Memory B cell (primary cell): ENCODE measurements at regions not wholly inside any gene's neighbourhood (a gene's known extent, or its start where the extent isn't known, plus 50 kb on each side); places are given as distances from the start of the nearest gene placed in this dataset.

ENCODE experiments used
- ATAC-seq: fragments of 150-1000 bp; cut with Tn5 transposase; 2 replicates; pipeline ENCODE4 v1.10.0; 2021; ENCODE audit warnings: low read depth, mild to moderate bottlenecking, moderate library complexity
- DNase-seq, 2 donors: peaks; one replicate each; pipeline ENCODE4 v3.0.0; 2022; ENCODE audit warnings: low spot score in 2 of 2
- H3K27ac Mint-ChIP-seq: one replicate; pipeline ENCODE4 v1.8.0; 2022; ENCODE audit warnings: mild to moderate bottlenecking, moderate library complexity, mixed read lengths
- H3K27me3 Mint-ChIP-seq: one replicate; pipeline ENCODE4 v1.8.0; 2022; ENCODE audit warnings: mixed read lengths
- H3K36me3 Mint-ChIP-seq: one replicate; pipeline ENCODE4 v1.8.0; 2022; ENCODE audit warnings: mild to moderate bottlenecking, mixed read lengths
- H3K4me1 Mint-ChIP-seq: one replicate; pipeline ENCODE4 v1.8.0; 2022; ENCODE audit warnings: mixed read lengths
- H3K4me3 Mint-ChIP-seq: one replicate; pipeline ENCODE4 v1.8.0; 2022; ENCODE audit warnings: mild to moderate bottlenecking, moderate library complexity, mixed read lengths
- H3K9me3 Mint-ChIP-seq: one replicate; pipeline ENCODE4 v1.8.0; 2022; ENCODE audit warnings: mixed read lengths

DNA sequence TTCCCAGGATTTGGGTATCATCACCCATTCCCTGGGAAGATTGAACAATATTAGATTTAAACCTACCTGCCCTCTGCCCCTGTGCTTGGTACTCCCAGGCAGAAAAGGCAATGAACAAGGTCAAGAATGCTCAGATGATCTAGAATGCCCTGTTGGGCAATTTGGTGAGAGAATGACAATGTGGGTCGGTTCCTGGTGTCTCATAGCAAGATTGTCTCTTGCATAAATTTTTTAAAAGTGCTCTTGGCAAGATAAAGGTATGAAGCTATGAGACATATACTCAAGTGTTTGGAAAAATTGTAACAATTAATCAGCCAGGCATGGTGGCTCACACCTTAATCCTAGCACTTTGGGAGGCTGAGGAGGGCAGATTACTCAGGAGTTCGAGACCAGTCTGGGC, 86.0 kb upstream of the OTX2 start:
- Mint-ChIP-seq H3K4me3 (no peak overlapping the region), H3K9me3 (peaks cover 1% of the 10 kb centered on the region), H3K36me3 (no peaks in the 10 kb centered on the region), H3K4me1 (peaks cover 4% of the 10 kb centered on the region), H3K27ac (no peak overlapping the region), H3K27me3 (peaks cover 5% of the 10 kb centered on the region)
- no peak for DNase-seq
- no peak for ATAC-seq

- no peak for DNase-seq
- peaks cover 5% of the 10 kb centered on the region for H3K27me3 Mint-ChIP-seq
- ATAC-seq: no peak
- H3K27ac Mint-ChIP-seq: no peak overlapping the region
- H3K36me3 Mint-ChIP-seq: no peaks in the 10 kb centered on the region
- peaks cover 4% of the 10 kb centered on the region for H3K4me1 Mint-ChIP-seq
- peaks cover 1% of the 10 kb centered on the region for H3K9me3 Mint-ChIP-seq
- H3K4me3 Mint-ChIP-seq: no peak overlapping the region
Measured at GRCh38 chr14:56895154-56895553, 84.9 kb upstream of the OTX2 start.

DNA sequence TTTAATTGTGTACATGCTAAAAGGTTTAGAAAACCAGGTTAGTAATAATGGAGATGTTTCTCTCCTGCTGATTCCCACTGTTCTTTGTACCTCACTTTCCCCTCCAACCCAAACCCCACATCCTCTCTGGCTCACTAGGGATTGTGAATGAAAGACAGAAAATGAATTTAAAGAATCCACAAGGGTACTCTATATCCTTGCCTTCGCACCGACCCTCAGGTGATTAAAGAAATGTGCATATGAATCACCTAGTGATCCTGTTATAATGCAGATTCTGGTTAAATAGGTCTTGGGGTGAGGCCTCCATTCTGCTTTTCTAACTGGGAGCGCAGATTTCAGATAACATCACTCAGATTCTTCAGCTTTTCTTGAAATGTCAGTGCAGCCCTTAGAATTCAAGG, 84.3 kb upstream of the OTX2 start:
- no peak overlapping the region for H3K4me3 Mint-ChIP-seq
- ATAC-seq: no peak

GRCh38 chr14:56892959-56893358, 82.7 kb upstream of the OTX2 start:
- Mint-ChIP-seq H3K9me3 (peaks cover 1% of the 10 kb centered on the region), H3K4me1 (peaks cover 4% of the 10 kb centered on the region), H3K27ac (no peak overlapping the region), H3K27me3 (peaks cover 7% of the 10 kb centered on the region), H3K36me3 (no peaks in the 10 kb centered on the region), H3K4me3 (no peak overlapping the region)
- DNase-seq (no peak), ATAC-seq (no peak)

More for the DNA sequence above, 84.3 kb upstream of the OTX2 start:
- Mint-ChIP-seq H3K27me3 (peaks cover 5% of the 10 kb centered on the region), H3K27ac (no peak overlapping the region), H3K9me3 (peaks cover 1% of the 10 kb centered on the region), H3K36me3 (no peaks in the 10 kb centered on the region), H3K4me1 (peaks cover 4% of the 10 kb centered on the region)
- DNase-seq: no peak

- H3K9me3 Mint-ChIP-seq: peaks cover 1% of the 10 kb centered on the region
- ATAC-seq (no peak), DNase-seq (no peak)
- no peak overlapping the region for H3K27ac Mint-ChIP-seq
- no peaks in the 10 kb centered on the region for H3K36me3 Mint-ChIP-seq
- peaks cover 2% of the 10 kb centered on the region for H3K4me1 Mint-ChIP-seq
- peaks cover 9% of the 10 kb centered on the region for H3K27me3 Mint-ChIP-seq
- no peak overlapping the region for H3K4me3 Mint-ChIP-seq
Measured at GRCh38 chr14:56891226-56891625, 80.9 kb upstream of the OTX2 start.

DNA sequence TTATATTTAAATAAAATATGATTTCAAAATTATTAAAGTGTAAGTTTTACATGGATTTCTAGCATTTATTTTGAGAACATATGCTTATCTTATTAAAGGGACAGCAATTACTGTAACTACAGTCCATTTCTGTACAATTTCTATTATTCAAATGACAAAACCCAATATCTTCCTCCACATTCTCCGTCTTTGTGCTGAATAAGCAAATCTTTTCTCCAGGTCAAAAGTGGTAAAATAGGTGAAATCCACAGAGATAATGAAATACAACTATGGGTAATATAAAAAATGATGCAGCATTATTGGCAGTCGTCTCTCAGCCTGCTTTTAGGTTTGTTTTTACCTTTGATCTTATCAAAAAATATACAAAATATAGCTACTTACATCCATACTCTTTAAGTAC, 79.4 kb upstream of the OTX2 start:
- Mint-ChIP-seq H3K27me3 (peaks cover 7% of the 10 kb centered on the region), H3K9me3 (no peaks in the 10 kb centered on the region), H3K4me3 (no peak overlapping the region), H3K36me3 (no peaks in the 10 kb centered on the region), H3K27ac (no peak overlapping the region), H3K4me1 (peaks cover 2% of the 10 kb centered on the region)
- ATAC-seq: no peak
- no peak for DNase-seq

DNA sequence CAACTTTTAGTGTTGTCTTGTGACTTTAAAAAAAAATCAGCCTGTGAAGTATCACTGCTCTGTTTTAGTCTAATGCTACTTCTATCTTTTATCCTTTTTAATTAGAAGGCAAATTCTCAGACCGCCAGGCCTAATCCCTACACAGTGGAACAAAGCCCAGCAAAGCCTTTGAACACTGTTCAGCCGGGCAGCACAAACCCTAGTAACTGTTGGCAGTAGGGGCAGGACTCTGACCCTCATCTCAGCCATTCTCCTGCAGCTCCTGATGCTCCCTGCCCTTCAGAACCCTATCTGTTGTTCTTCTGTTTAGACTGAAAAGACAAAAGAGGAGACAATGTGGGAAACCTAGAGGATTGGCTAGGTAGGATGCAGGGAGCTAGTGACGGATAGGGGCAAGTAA, 78.0 kb upstream of the OTX2 start:
- ATAC-seq (no peak), DNase-seq (no peak)
- Mint-ChIP-seq H3K36me3 (no peaks in the 10 kb centered on the region), H3K27ac (no peak overlapping the region), H3K4me1 (peaks cover 2% of the 10 kb centered on the region), H3K9me3 (no peaks in the 10 kb centered on the region), H3K27me3 (peaks cover 10% of the 10 kb centered on the region), H3K4me3 (no peak overlapping the region)

DNA sequence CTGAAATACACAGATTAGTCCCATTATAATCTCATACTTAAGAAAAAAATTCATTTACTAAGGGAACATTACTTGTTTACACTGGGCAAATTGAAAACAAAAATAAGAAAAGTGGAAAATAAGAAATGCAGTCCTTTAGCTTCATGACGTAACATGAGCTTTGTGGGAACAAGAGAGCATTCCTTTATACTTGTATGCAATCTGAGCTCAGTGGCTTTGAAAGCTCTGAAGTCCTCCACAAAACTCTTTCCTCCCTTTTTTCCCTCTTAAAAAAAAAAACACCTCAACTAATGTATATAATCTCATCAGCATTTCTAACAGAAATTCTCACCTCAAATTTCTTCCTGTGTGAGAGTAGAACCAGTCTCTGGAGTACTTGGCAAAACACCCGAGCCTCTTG, 76.9 kb upstream of the OTX2 start:
- no peak for ATAC-seq
- Mint-ChIP-seq H3K4me3 (no peak overlapping the region), H3K27me3 (peaks cover 9% of the 10 kb centered on the region), H3K27ac (no peak overlapping the region), H3K9me3 (no peaks in the 10 kb centered on the region), H3K4me1 (no peaks in the 10 kb centered on the region), H3K36me3 (no peaks in the 10 kb centered on the region)
- no peak for DNase-seq

DNA sequence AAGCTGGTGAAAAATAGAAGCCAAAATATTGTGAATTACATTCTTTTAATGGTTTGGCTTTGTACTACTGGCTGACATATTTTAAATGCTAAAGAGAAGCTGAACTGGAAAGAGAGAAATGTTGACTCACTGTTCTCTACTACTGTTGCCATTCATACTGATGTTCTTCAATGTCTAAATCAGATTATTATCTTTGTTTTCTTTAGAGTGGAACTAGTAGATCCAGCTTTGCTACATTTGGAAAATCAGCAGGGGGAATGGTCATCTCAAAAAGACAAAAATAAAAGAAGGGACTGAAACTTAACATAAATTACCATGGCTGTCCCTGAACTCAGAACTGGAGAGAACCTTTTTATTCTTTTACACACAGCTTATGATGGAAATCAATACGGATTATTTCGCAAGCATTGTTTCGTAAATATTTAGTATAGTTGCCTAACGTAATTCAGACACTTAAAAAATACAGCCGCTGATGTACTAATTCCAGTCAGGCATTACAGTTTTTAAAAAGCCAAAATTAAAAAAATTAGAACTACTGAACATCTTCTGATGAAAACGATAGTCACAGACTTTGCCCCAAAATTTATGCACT, 76.3 kb upstream of the OTX2 start:
- no peak overlapping the region for H3K27ac Mint-ChIP-seq
- no peak overlapping the region for H3K4me3 Mint-ChIP-seq
- ATAC-seq (no peak), DNase-seq (no peak)
- no peaks in the 10 kb centered on the region for H3K36me3 Mint-ChIP-seq
- H3K4me1 Mint-ChIP-seq: no peaks in the 10 kb centered on the region
- peaks cover 9% of the 10 kb centered on the region for H3K27me3 Mint-ChIP-seq
- no peaks in the 10 kb centered on the region for H3K9me3 Mint-ChIP-seq

DNA sequence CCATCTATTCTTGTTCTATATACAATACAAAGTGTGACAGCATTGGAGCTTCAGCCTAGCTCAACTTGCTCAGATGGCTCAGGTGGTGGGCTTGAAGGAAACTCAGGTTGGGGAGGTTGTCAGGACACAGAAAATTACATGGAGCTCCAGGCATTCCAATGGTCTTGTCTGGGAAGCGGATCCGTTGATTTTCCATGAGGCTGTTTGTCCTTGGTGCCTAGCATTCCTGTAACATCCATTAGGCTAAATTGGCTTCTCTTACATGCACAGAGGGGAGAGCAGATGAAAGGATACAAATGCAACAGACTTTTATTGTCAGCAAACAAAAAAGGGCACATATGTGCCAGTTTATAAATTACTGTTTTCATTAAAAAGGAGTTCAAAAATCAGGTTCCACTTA, 75.5 kb upstream of the OTX2 start:
- H3K4me3 Mint-ChIP-seq: no peak overlapping the region
- DNase-seq (no peak), ATAC-seq (no peak)
- H3K4me1 Mint-ChIP-seq: no peaks in the 10 kb centered on the region
- no peaks in the 10 kb centered on the region for H3K9me3 Mint-ChIP-seq
- H3K36me3 Mint-ChIP-seq: no peaks in the 10 kb centered on the region
- peaks cover 9% of the 10 kb centered on the region for H3K27me3 Mint-ChIP-seq
- no peak overlapping the region for H3K27ac Mint-ChIP-seq

DNA sequence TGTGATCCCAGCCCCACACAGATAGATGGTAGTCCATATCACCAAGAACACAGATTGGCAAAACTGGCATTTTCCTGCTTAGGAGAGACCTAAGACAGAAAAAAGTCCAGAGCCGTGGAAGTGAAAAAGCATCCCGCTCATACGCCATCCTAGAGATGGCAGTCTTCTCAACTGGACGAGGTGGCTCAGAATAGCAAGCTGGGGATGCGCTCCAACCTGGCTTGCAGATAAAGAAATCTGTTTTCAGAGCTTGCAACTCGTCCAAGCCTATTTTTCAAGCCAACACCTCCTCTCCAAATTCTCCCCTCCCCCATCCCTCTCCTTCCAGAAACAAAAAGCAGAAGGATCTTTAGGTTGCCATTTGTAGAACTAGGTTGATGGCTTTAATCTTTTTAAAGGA, 74.3 kb upstream of the OTX2 start:
- Mint-ChIP-seq H3K36me3 (no peaks in the 10 kb centered on the region), H3K4me3 (no peak overlapping the region), H3K4me1 (no peaks in the 10 kb centered on the region), H3K27ac (no peak overlapping the region), H3K27me3 (peaks cover 12% of the 10 kb centered on the region), H3K9me3 (peaks cover 2% of the 10 kb centered on the region)
- DNase-seq: no peak
- ATAC-seq: no peak

DNA sequence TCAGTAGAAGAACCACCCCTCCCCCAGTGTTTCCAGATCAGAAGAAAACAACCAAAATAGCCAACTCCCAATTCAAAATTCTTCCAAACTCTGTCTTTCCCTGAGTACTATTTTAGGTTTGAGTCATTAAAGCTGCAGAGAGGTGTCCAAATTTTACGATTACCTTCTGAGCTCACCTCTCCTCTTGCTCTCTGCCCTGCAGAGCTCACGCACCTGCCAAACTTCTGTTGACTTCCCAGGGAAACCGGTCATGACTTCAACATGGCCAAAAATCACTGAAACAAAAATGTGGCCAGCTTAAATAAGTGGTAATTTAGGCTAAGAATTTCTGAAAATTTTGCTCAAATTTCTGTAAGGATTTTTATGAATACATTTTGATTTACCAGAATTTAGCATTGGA, 70.9 kb upstream of the OTX2 start:
- no peak overlapping the region for H3K4me3 Mint-ChIP-seq
- no peaks in the 10 kb centered on the region for H3K36me3 Mint-ChIP-seq
- peaks cover 2% of the 10 kb centered on the region for H3K9me3 Mint-ChIP-seq
- H3K4me1 Mint-ChIP-seq: no peaks in the 10 kb centered on the region
- H3K27me3 Mint-ChIP-seq: peaks cover 8% of the 10 kb centered on the region
- H3K27ac Mint-ChIP-seq: no peak overlapping the region
- no peak for DNase-seq
- ATAC-seq: no peak

- DNase-seq: no peak
- Mint-ChIP-seq H3K4me3 (no peak overlapping the region), H3K4me1 (no peaks in the 10 kb centered on the region), H3K9me3 (peaks cover 3% of the 10 kb centered on the region), H3K36me3 (no peaks in the 10 kb centered on the region), H3K27me3 (peaks cover 7% of the 10 kb centered on the region), H3K27ac (no peak overlapping the region)
- ATAC-seq: no peak
Measured at GRCh38 chr14:56878766-56879165, 68.5 kb upstream of the OTX2 start.

GRCh38 chr14:56875104-56875675, 64.9 kb upstream of the OTX2 start:
- no peak for ATAC-seq
- Mint-ChIP-seq H3K4me3 (no peak overlapping the region), H3K27me3 (peaks cover 3% of the 10 kb centered on the region), H3K36me3 (no peaks in the 10 kb centered on the region), H3K27ac (no peak overlapping the region), H3K9me3 (peaks cover 3% of the 10 kb centered on the region), H3K4me1 (no peaks in the 10 kb centered on the region)
- no peak for DNase-seq

- Mint-ChIP-seq H3K27ac (no peak overlapping the region), H3K9me3 (peaks cover 1% of the 10 kb centered on the region), H3K4me3 (no peak overlapping the region), H3K36me3 (no peaks in the 10 kb centered on the region), H3K27me3 (no peaks in the 10 kb centered on the region), H3K4me1 (no peaks in the 10 kb centered on the region)
- ATAC-seq: no peak
- no peak for DNase-seq
Measured at GRCh38 chr14:56874375-56874774, 64.1 kb upstream of the OTX2 start.
